Astrocyte (in vitro differentiated cells and primary cell): ENCODE measurements at regions not wholly inside any gene's neighbourhood (a gene's known extent, or its start where the extent isn't known, plus 50 kb on each side); places are given as distances from the start of the nearest gene placed in this dataset.
"Not testable (repeated sequence)": the region's sequence is repeated elsewhere in the genome, so short reads cannot be mapped to it uniquely, and the experiment has no call there.

Experiments
- EZH2 ChIP-seq: IDR thresholded peaks from 2 replicates; pipeline ENCODE4 v1.6.1; 2012; ENCODE audit warnings: mild to moderate bottlenecking, low read length, inconsistent platforms; ENCODE audit not compliant: insufficient read depth
- TF ChIP-seq, protein P1 (sequence below): IDR thresholded peaks from 2 replicates; pipeline ENCODE4 v1.5.1; 2011; ENCODE audit warnings: low read depth, mild to moderate bottlenecking, inconsistent platforms, low read length, moderate library complexity; ENCODE audit not compliant: insufficient read depth

DNA sequence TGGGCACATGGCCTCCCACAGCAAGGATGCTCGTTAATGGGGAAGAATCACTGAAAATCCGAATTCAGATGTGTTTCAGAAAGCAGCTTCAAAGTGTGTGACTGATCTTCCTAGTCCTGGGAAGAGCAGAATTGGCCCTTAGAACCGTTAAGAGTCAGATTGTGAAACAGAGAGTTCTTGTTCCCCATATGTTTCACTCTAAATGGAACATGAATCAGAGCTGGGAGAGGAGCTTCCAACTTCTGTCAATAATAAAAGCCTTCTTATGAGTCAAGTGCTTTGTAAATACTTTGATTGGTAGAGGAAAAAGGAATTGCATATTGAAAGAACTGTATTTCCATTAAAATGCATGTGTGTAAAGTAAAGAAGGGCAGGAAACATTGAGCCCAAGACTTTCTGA lies 256.1 kb upstream of the PLGLB1 start:
- TF ChIP-seq, protein P1, sequence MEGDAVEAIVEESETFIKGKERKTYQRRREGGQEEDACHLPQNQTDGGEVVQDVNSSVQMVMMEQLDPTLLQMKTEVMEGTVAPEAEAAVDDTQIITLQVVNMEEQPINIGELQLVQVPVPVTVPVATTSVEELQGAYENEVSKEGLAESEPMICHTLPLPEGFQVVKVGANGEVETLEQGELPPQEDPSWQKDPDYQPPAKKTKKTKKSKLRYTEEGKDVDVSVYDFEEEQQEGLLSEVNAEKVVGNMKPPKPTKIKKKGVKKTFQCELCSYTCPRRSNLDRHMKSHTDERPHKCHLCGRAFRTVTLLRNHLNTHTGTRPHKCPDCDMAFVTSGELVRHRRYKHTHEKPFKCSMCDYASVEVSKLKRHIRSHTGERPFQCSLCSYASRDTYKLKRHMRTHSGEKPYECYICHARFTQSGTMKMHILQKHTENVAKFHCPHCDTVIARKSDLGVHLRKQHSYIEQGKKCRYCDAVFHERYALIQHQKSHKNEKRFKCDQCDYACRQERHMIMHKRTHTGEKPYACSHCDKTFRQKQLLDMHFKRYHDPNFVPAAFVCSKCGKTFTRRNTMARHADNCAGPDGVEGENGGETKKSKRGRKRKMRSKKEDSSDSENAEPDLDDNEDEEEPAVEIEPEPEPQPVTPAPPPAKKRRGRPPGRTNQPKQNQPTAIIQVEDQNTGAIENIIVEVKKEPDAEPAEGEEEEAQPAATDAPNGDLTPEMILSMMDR: not testable (repeated sequence)
- not testable (repeated sequence) for TF ChIP-seq EZH2
